Vagina (tissue), 2 donors: ENCODE measurements at regions not wholly inside any gene's neighbourhood (a gene's known extent, or its start where the extent isn't known, plus 50 kb on each side); places are given as distances from the start of the nearest gene placed in this dataset.

Experiments used
- POLR2A ChIP-seq, 2 donors: fragments of 450-650 bp; IDR thresholded peaks; one replicate each; pipeline ENCODE4 v1.6.1; 2017; ENCODE audit warnings: antibody characterized with exemption in 2 of 2, mild to moderate bottlenecking in 2 of 2, moderate library complexity in 2 of 2
- POLR2AphosphoS5 ChIP-seq, 2 donors: sonication (generic); formaldehyde crosslinking; IDR thresholded peaks; one replicate each; pipeline ENCODE4 v1.9.0; 2017; ENCODE audit warnings: antibody characterized with exemption in 2 of 2, mild to moderate bottlenecking in 2 of 2, low read depth in 1 of 2; ENCODE audit not compliant: insufficient read depth in 1 of 2
- TF ChIP-seq, protein P1 (sequence below), 3 experiments: fragments of 450-650 bp in 2 of 3; fragments of 200-600 bp in 1 of 3; sonication (generic) in 1 of 3; IDR thresholded peaks; one replicate each; pipeline ENCODE4 v1.5.1; 2017 to 2019; ENCODE audit warnings: antibody characterized with exemption in 3 of 3, mild to moderate bottlenecking in 2 of 3, moderate library complexity in 2 of 3

- TF ChIP-seq POLR2A (IDR thresholded peaks at IDR 0.05) = no peak
- TF ChIP-seq, protein P1, sequence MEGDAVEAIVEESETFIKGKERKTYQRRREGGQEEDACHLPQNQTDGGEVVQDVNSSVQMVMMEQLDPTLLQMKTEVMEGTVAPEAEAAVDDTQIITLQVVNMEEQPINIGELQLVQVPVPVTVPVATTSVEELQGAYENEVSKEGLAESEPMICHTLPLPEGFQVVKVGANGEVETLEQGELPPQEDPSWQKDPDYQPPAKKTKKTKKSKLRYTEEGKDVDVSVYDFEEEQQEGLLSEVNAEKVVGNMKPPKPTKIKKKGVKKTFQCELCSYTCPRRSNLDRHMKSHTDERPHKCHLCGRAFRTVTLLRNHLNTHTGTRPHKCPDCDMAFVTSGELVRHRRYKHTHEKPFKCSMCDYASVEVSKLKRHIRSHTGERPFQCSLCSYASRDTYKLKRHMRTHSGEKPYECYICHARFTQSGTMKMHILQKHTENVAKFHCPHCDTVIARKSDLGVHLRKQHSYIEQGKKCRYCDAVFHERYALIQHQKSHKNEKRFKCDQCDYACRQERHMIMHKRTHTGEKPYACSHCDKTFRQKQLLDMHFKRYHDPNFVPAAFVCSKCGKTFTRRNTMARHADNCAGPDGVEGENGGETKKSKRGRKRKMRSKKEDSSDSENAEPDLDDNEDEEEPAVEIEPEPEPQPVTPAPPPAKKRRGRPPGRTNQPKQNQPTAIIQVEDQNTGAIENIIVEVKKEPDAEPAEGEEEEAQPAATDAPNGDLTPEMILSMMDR (IDR thresholded peaks at IDR 0.05) = no peak
- TF ChIP-seq POLR2AphosphoS5 (IDR thresholded peaks at IDR 0.05; ENCODE audit: insufficient read depth in 1 of 2, low read depth in 1 of 2) = no peak
Measured at GRCh38 chr16:49100366-49100765, 181.3 kb downstream of the CBLN1 start.
